Amygdala (tissue), 56 donors: ENCODE measurements at regions not wholly inside any gene's neighbourhood (a gene's known extent, or its start where the extent isn't known, plus 50 kb on each side); places are given as distances from the start of the nearest gene placed in this dataset.
A peak's percentile ranks its signal among the peaks of the same experiment; 100 is the strongest.

Experiments used
- DNase-seq, 56 donors: peaks; one replicate each; lab custom pipeline; 2025; lab: John Stamatoyannopoulos, UW

- DNase-seq, result no peak
These were observed 115.6 kb upstream of the ID2 start for GRCh38 chr2:8566155-8566670.

DNA sequence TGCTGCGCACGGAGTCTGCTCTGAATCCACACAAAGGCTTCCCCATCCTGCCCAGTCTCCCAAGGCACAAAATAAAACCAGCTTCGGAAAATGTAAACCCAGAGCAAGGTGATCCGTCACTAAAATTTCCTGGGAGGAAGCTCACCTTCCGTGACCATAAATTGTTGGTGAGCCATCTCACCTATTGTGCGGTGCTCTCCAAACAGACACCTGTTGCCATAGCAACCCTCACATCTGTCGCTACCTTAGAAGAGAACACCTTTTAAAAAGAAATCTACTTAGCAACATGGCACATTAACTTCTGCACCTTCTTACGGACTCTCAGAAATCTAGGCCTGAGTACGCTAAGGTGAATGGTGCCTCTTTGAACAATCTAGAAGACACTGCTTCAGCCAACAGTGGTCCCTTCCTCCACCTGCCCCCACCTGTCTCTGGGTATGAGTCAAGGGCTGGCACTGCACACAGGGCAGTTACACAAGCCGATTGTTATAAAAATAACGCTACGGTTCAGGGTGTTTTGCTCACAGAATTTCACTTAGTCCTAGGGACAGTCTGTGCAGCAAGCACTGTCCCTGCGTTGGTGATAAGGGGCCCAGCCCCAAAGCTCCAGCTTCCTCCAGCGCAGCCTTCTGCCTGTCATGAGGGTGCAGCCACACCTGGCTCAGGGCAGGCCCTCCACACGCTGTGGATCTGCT lies 114.9 kb upstream of the ID2 start:
- no peak for DNase-seq

DNA sequence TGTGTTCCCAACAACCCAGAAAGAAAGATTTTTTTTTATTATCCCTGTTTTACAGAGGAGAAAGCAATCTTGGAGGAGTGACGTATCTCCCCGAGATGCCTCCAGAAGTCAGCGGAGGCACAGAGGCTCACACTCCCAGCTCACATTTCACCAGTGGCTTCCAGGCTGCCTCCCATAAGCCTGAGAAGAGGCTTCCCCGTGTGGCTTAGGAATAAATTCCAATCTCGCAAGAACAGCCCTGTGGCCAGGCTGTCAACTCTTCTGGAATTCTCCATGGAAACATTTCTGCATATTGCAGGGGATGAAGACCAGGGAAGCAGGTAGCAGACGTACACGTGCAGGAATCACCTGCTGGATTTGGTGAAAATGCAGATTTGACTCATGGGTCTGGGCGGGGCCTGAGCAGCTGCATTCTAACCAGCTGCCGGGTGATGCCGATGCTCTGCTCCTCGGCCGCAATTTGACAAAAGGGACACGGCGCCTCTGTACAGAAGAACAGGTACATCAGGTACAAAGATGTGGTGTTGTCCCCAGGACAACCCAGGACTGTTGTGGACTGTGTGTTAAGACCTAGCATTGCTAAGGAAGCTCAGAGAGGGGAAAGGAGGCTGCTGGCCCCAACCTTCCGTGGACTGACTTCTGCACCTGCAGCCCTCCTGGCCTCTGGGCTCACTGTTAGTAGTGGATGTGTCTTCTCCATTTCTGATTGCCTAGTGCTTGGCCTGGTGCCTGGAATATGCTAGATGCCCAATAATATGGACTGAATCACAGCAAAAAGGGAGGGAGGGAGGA lies 114.2 kb upstream of the ID2 start:
- DNase-seq, result no peak

DNA sequence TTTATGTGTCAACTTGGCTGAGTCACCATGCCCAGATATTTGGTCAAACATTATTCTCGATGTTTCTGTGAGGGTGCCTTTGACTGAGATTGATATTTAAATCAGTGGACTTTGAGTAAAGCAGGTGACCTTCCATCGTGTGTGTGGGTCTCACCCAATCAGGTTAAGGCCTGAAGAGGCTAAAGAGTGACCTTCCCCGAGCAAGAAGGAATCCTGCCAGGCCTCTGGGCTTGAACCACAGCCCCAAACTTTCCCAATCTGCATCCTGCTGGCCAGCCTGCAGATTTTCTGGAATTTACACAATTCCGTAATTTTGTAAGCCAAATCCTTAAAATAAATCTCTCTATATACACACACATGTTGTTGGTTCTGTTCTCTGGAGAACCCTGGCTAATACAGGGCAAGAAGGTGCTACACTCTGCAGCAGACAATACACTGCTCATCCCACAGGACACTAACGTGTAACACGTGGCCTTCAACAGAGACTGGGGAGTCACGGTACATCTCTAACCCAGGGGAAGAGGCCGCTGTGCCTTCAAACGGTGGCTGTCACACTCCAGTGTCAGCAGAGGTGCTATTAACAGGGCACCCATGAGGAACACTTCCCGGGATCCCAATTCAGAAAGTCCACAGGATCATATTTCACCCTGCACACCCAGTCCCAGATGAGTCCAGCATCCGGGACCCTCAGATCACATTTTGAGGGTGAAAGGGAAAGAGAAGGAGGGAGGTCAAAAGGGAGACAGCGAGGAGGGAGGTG lies 113.1 kb upstream of the ID2 start:
- no peak for DNase-seq

- DNase-seq, result no peak
These were observed 112.4 kb upstream of the ID2 start for GRCh38 chr2:8569332-8569930.

DNA sequence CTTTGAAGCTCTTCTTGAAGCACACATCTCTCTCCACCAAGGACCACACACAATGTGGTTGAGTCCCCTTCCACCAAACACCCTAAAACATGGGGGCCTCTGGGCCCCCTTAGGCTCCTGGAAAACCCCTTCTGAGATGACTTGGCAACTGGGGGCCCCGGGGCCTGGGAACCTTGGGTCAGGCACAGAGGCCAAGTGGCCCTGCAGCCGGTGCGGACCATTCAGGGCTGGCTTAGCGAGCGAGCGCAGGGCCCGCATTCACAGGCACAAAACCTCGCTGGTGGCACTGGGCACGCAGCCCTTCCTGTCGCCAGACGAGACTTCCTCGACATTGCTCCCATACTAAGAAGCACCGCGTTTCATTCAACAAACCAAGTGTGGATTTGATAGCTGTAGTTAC lies 111.2 kb upstream of the ID2 start:
- DNase-seq, result peak in 4 of 56 donors; percentile 21 to 30 (median 28)

- no peak for DNase-seq
These were observed 110.5 kb upstream of the ID2 start for GRCh38 chr2:8571301-8571791.

DNA sequence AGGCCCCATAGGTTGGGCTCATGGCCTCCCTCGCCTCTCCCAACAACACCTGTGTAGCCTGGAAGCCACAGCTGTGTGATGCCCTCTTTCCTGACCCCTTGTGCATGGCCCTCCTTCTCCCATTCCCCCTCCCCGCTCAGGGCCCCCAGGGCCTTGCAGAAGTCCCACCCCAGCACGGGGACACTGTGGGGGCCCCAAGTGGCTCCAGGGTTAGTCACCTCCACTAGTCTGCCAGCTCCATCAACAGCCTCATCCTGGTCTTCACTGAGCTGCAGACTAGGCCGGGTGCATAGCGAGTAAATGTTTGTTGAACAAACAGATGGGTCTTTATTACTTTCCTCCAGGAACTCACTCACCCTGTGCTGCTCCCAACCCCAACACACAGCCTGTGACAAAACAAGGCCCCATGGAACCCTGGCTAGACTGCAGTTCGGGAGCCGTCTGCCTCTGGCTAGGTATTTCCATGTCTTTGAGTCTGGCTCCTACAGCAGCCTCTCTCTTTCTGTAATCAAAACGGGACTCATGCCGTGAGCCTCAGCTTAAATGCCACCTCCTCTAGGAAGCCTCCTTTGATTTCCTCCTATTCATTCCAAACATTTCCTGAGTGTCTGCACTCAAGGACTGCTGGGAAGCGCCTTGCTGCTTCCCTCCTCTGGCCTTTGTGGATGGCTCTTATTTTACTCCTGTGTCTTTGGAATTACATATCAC lies 109.9 kb upstream of the ID2 start:
- DNase-seq, result no peak

- DNase-seq, result no peak
These were observed 109.1 kb upstream of the ID2 start for GRCh38 chr2:8572712-8573233.

GRCh38 chr2:8573234-8573941 lies 108.5 kb upstream of the ID2 start:
- no peak for DNase-seq

DNA sequence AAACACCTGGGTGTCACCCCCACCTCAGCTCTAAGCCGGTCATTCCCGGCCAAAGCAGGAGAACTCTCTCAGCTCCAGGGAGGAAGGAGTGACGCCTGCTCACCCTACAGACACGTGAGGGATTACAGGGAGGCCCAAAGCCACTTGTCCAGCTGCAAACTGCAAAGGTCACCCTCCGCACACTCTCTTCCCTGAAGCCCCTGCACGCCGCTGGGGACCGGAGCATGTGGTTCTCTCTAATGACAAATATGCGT lies 108.0 kb upstream of the ID2 start:
- DNase-seq, result no peak

DNA sequence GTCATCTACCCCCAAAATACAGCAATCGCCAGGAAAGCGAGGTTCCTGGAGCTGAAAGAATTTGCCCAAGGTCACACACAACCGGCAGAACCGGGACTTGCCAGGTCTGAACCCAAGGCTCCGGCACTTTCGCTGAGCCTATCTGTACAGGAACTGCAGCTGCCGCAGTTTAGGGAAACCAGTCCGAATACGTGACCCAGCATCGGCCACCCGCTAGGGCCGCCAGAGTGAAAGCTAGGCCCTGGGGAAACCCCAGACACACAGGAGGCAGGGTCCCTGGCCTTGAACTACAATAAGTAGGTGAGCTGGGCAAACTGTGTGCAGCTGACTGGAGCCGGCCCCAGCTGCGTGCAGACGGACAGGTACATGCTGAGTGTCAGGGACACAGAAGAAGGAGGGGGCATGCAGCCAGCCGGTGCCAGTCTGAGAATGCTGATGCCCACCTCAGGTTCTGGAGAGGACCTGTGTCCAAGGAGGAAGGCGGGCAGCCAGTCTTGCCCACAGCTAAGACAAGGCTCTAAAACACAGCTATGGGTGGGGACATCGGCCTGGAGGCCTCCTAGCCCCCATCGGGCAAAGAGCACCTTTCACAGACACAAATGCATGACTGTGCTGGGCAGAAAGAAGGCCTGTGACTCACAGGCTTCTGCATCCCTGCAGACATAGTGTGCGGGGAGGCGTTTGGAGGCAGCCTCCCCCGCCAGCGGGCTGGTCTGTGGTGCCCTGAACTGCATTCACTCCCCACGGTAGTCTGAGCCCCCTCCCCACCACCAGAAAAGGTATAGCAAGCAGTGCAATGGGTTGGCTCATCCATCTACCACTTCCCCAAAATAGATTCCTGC lies 107.4 kb upstream of the ID2 start:
- DNase-seq, result no peak

DNA sequence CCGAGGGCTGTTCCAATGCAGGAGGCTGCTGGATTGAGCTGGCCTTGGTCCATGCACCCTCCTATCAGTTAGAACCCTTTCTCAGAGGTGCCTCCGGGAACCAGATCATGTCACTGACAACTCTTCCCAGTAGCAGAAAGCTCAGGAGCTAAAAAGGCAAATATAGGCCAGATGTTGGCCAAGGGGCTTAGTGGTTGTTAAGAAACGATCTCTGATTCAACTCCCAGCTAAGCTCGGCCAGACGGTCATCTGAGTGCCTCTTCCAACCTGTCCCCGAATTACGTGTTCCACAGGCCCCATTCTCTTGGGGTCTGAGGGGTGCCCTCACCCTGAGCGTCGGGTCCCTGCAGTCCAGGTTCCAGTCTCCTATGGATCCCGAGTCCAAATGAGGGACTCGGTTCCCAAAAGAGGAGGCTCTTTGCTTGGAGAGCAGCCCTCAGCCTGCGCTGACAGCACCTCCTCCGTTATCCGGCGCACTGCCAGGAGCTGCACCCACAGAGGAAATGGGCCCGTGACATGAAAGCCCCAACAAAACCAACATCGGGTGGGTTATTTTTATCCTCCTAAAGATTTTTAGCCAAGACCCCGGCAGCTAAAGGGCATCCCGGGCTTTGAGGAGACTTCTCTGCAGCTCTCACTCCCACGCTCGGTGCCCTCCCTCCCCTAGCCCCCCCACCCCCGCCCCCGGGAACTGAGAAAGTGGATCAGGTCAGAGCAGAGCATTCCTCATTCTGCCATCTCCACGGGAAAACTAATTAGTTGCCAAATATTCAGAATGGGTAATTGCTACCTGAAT lies 106.6 kb upstream of the ID2 start:
- peak in 10 of 56 donors; percentile 16 to 65 (median 26) for DNase-seq

GRCh38 chr2:8575834-8576423 lies 105.9 kb upstream of the ID2 start:
- DNase-seq, result peak in 11 of 56 donors; percentile 24 to 65 (median 51)

- peak in 2 of 56 donors; percentile 26 to 32 for DNase-seq
These were observed 105.2 kb upstream of the ID2 start for GRCh38 chr2:8576525-8577167.

DNA sequence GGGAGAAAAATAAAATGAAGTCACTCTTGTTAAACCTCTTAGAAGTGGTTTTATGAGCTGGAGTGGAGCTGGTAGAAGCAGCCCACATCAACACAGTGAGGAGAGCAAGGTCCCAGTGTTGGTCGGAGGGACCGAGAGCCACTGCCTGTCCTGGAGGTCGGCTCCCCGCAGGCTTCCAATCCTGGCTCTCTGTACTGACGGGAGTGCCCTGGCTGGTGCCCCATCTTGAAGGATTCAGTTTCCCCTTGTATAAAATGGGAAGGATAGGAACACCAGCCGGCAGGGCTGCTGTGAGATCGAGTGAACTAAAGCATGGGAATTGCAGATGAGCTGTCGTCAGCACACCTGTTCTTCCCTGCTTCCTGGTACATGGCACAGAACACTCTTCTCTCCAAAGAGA lies 104.3 kb upstream of the ID2 start:
- no peak for DNase-seq
